K562 (cell line): ENCODE measurements at regions not wholly inside any gene's neighbourhood (a gene's known extent, or its start where the extent isn't known, plus 50 kb on each side); places are given as distances from the start of the nearest gene placed in this dataset.

Experiments used
- ATAC-seq: fragments of 200-7000 bp; cut with Tn5 transposase; 3 replicates; pipeline ENCODE4 v1.9.1; 2020; ENCODE audit warnings: moderate library complexity
- BruUV-seq: library from RNA; stranded (reverse); fragments of 400-500 nt; replicated peaks from 2 replicates; lab custom pipeline; 2021; lab: Mats Ljungman, UMichigan
- CTCF ChIA-PET: fragments of 300-600 bp; formaldehyde crosslinking; extraction: SDS; loops from one replicate; lab custom pipeline; 2021; ENCODE audit warnings: low intra/inter-chr PET ratio; lab: Yijun Ruan, JAX
- POLR2A ChIA-PET: fragments of 300-600, 350-650 bp; sonication (Branson Sonifier 250); formaldehyde crosslinking; extraction: SDS; loops from one replicate; lab custom pipeline; 2021; ENCODE audit warnings: antibody characterized with exemption, inconsistent platforms; lab: Yijun Ruan, JAX
- DNase-seq, 4 experiments: peaks; one replicate each; pipeline versions ENCODE4 v3.0.0 to v3.0.0-alpha.2; 2011 to 2018; ENCODE audit warnings: low spot score in 3 of 4, mixed read lengths in 3 of 4; ENCODE audit errors: extremely low read depth in 1 of 4
- FAIRE-seq: peaks from 2 replicates; lab custom pipeline; 2011; peaks lifted over from hg19 to GRCh38; lab: Jason Lieb, UNC
- H2AFZ ChIP-seq: 2 replicates; pipeline ENCODE4 v1.6.0; 2011; ENCODE audit warnings: low read depth, low read length, control low read depth, inconsistent platforms
- H3K27ac ChIP-seq: fragments of 200-600 bp; 3 replicates; pipeline ENCODE4 v1.8.0; 2011; ENCODE audit warnings: low read depth, mild to moderate bottlenecking, control low read depth, inconsistent platforms, low read length, moderate library complexity, mixed read lengths; ENCODE audit errors: extremely low read depth
- H3K27me3 ChIP-seq, 2 experiments: fragments of 300-600 bp in 1 of 2; 2 replicates in 1 of 2; 3 replicates in 1 of 2; pipeline versions ENCODE4 v1.6.0 to v1.8.0; 2011; ENCODE audit warnings: inconsistent platforms in 2 of 2, low read length in 2 of 2, mild to moderate bottlenecking in 1 of 2, mixed read lengths in 1 of 2, moderate library complexity in 1 of 2; ENCODE audit not compliant: control insufficient read depth in 2 of 2, insufficient read depth in 2 of 2
- H3K36me3 ChIP-seq: fragments of 300-600 bp; 3 replicates; pipeline ENCODE4 v1.8.0; 2011; ENCODE audit warnings: mild to moderate bottlenecking, low read length, inconsistent platforms; ENCODE audit not compliant: control insufficient read depth, insufficient read depth
- H3K4me1 ChIP-seq, 2 experiments: fragments of 200-600 bp in 1 of 2; replicated peaks in 1 of 2; 2 replicates in 1 of 2; 3 replicates in 1 of 2; pipeline versions ENCODE4 v1.5.1 to v1.8.0; 2011; ENCODE audit warnings: inconsistent platforms in 2 of 2, low read length in 2 of 2, mild to moderate bottlenecking in 1 of 2, mixed read lengths in 1 of 2, moderate library complexity in 1 of 2; ENCODE audit not compliant: control insufficient read depth in 2 of 2, insufficient read depth in 2 of 2
- H3K4me2 ChIP-seq: 2 replicates; pipeline ENCODE4 v1.6.1; 2011; ENCODE audit warnings: low read length, control low read depth, inconsistent platforms, mixed read lengths; ENCODE audit not compliant: insufficient read depth
- H3K4me3 ChIP-seq: fragments of 200-600 bp; sonication (generic), shearing (Covaris generic); 2 replicates; pipeline ENCODE4 v1.5.1; 2016; ENCODE audit warnings: control low read depth, inconsistent platforms
- H3K79me2 ChIP-seq: fragments of 200-600 bp; 3 replicates; pipeline ENCODE4 v1.8.0; 2011; ENCODE audit warnings: low read length, inconsistent platforms; ENCODE audit not compliant: control insufficient read depth, insufficient read depth
- H3K9ac ChIP-seq, 2 experiments: 2 replicates each; pipeline versions ENCODE4 v1.6.0 to v1.6.1; 2011; ENCODE audit warnings: low read depth in 2 of 2, low read length in 2 of 2, control low read depth in 1 of 2, inconsistent platforms in 1 of 2, mild to moderate bottlenecking in 1 of 2, mixed read lengths in 1 of 2; ENCODE audit not compliant: insufficient read depth in 1 of 2
- H3K9me1 ChIP-seq: one replicate; pipeline ENCODE4 v1.6.0; 2011; ENCODE audit warnings: inconsistent platforms, mild to moderate bottlenecking, low read length, moderate library complexity; ENCODE audit not compliant: control insufficient read depth, insufficient read depth
- H3K9me3 ChIP-seq: replicated peaks from 2 replicates; pipeline ENCODE4 v1.5.1; 2011; ENCODE audit warnings: low read depth, low read length, inconsistent platforms; ENCODE audit not compliant: control insufficient read depth, insufficient read depth
- H4K20me1 ChIP-seq: replicated peaks from 2 replicates; pipeline ENCODE4 v1.6.1; 2011; ENCODE audit warnings: low read length, inconsistent platforms, mixed read lengths; ENCODE audit not compliant: control insufficient read depth, insufficient read depth
- BACH1 ChIP-seq: fragments of 200-800 bp; sonication (Bioruptor generic); IDR thresholded peaks from 2 replicates; pipeline ENCODE4 v1.6.1; 2016; ENCODE audit warnings: missing genetic modification characterization, missing compliant biosample characterization
- CHD2 ChIP-seq: IDR thresholded peaks from 2 replicates; pipeline ENCODE4 v1.6.1; 2011; ENCODE audit warnings: low read depth, low read length
- CTCF ChIP-seq, 3 experiments: IDR thresholded peaks in 2 of 3; conservative IDR thresholded peaks in 1 of 3; 2 replicates each; pipeline ENCODE4 v1.5.1; 2011 to 2012; ENCODE audit warnings: low read length in 3 of 3, mild to moderate bottlenecking in 3 of 3, control low read depth in 2 of 3, improper control_type of control experiment in 1 of 3, inconsistent platforms in 1 of 3, low read depth in 1 of 3, mixed read lengths in 1 of 3, moderate library complexity in 1 of 3; ENCODE audit not compliant: insufficient read depth in 2 of 3
- FOXM1 ChIP-seq, 2 experiments: fragments of 450-650 bp in 1 of 2; sonication (generic) in 1 of 2; formaldehyde crosslinking in 1 of 2; IDR thresholded peaks; 2 replicates each; pipeline versions ENCODE4 v1.6.1 to v1.9.0; 2017 to 2022; ENCODE audit warnings: low read depth in 2 of 2, mild to moderate bottlenecking in 2 of 2, missing genetic modification reagents in 1 of 2, moderate library complexity in 1 of 2
- GATAD2A ChIP-seq: fragments of 450-650 bp; IDR thresholded peaks from 2 replicates; pipeline ENCODE4 v1.6.1; 2017
- HNRNPK ChIP-seq: fragments of 200-400 bp; formaldehyde crosslinking; IDR thresholded peaks from one replicate; pipeline ENCODE4 v1.6.1; 2018; ENCODE audit warnings: mild to moderate bottlenecking, low read depth, low read length; ENCODE audit not compliant: poor library complexity, severe bottlenecking
- NELFE ChIP-seq: IDR thresholded peaks from 2 replicates; pipeline ENCODE4 v1.6.1; 2011; ENCODE audit warnings: mild to moderate bottlenecking; ENCODE audit not compliant: insufficient read depth, insufficient read length
- POLR2A ChIP-seq: fragments of 450-650 bp; conservative IDR thresholded peaks from 2 replicates; pipeline ENCODE4 v1.6.1; 2016
- RBM25 ChIP-seq: fragments of 200-400 bp; formaldehyde crosslinking; IDR thresholded peaks from 2 replicates; pipeline ENCODE4 v1.6.1; 2018; ENCODE audit warnings: low read length, low read depth, moderate library complexity; ENCODE audit not compliant: severe bottlenecking
- STAT5A ChIP-seq: IDR thresholded peaks from 2 replicates; pipeline ENCODE4 v1.6.1; 2012; ENCODE audit warnings: low read length, inconsistent platforms, borderline replicate concordance
- ZBTB33 ChIP-seq: sonication (generic); formaldehyde crosslinking; IDR thresholded peaks from 2 replicates; pipeline ENCODE4 v1.8.1; 2023; ENCODE audit warnings: mild to moderate bottlenecking, missing genetic modification reagents
- ZNF311 ChIP-seq: fragments of 250-450 bp; sonication (Bioruptor Pico); IDR thresholded peaks from 2 replicates; pipeline ENCODE4 v1.4.0; 2020; ENCODE audit warnings: mild to moderate bottlenecking, moderate library complexity
- ZNF79 ChIP-seq: fragments of 250-450 bp; sonication (Bioruptor Pico); IDR thresholded peaks from 2 replicates; pipeline ENCODE4 v1.4.0; 2020; ENCODE audit warnings: low read depth, mild to moderate bottlenecking, moderate library complexity
- WGBS: fragments of 100-300 bp; shearing (Covaris generic); methylation state at CpG from one replicate; pipeline ENCODE4 v1.1.6; 2016; ENCODE audit warnings: low coverage, mixed read lengths; ENCODE audit not compliant: insufficient coverage; ENCODE audit errors: missing lambda C conversion rate; 5-methylcytosine and 5-hydroxymethylcytosine counted together
- in situ Hi-C: fragments of 300-500 bp; cut with MboI; formaldehyde crosslinking; loops from 4 replicates; pipeline ENCODE4 v1.15.0; 2018; ENCODE audit warnings: inconsistent platforms, mixed read lengths
- intact Hi-C: fragments of 100-400 bp; cut with micrococcal nuclease; formaldehyde crosslinking; loops from 2 replicates; pipeline ENCODE4 v1.14.2; 2022

GRCh38 chr4:156475322-156475721 is 496.3 kb downstream of the PDGFC start:
- BruUV-seq: no TSS peak
- POLR2A ChIA-PET: no interaction called here
- H3K4me2 ChIP-seq: no peak overlapping the region
- FAIRE-seq (no peak), ATAC-seq (no peak), DNase-seq (no peak)
- no peak for TF ChIP-seq RBM25
- peak in 1 of 3 experiments; percentile 6; a peak in 1 of 6 replicates for TF ChIP-seq CTCF (IDR thresholded peaks at IDR 0.05 in 2 of 3, conservative IDR thresholded peaks at IDR 0.05 in 1 of 3; ENCODE audit: insufficient read depth in 2 of 3, low read depth in 1 of 3, low read length in 3 of 3)
- no peaks in the 10 kb centered on the region for H4K20me1 ChIP-seq
- CTCF ChIA-PET: no interaction called here
- H3K9ac ChIP-seq: no peak overlapping the region
- H3K79me2 ChIP-seq: no peaks in the 10 kb centered on the region
- no peak overlapping the region for H2AFZ ChIP-seq
- no peaks in the 10 kb centered on the region for H3K36me3 ChIP-seq
- no peaks in the 10 kb centered on the region for H3K27me3 ChIP-seq
- H3K4me3 ChIP-seq: no peak overlapping the region
- H3K27ac ChIP-seq: no peak overlapping the region
- H3K9me3 ChIP-seq: no peaks in the 10 kb centered on the region; the same call in 1 of the 2 replicates
- intact Hi-C loops (no loop called here), in situ Hi-C loops (no loop called here)
- no peaks in the 10 kb centered on the region for H3K4me1 ChIP-seq
- no peaks in the 10 kb centered on the region for H3K9me1 ChIP-seq

- intact Hi-C loops: no loop called here
- TF ChIP-seq NELFE: no peak
- no peak for TF ChIP-seq ZNF311 (CRISPR knock-in tag)
- TF ChIP-seq STAT5A: no peak
- no peak for TF ChIP-seq HNRNPK
- no peak for TF ChIP-seq GATAD2A
- no peak for TF ChIP-seq BACH1 (tag)
- no peak for TF ChIP-seq FOXM1 (IDR thresholded peaks at IDR 0.05; ENCODE audit: low read depth)
- TF ChIP-seq FOXM1 (CRISPR knock-in tag; IDR thresholded peaks at IDR 0.05; ENCODE audit: low read depth): no peak
- TF ChIP-seq CHD2: no peak
- no peak for TF ChIP-seq ZBTB33
- TF ChIP-seq POLR2A: no peak
- TF ChIP-seq ZNF79 (CRISPR knock-in tag): no peak
Observed at GRCh38 chr4:156473151-156473550, 498.4 kb downstream of the PDGFC start.

More at GRCh38 chr4:156473151-156473550, 498.4 kb downstream of the PDGFC start:
- Histone ChIP-seq H4K20me1 (no peaks in the 10 kb centered on the region), H3K27ac (no peak overlapping the region), H3K4me1 (no peaks in the 10 kb centered on the region), H3K4me2 (no peak overlapping the region), H3K36me3 (no peaks in the 10 kb centered on the region), H3K79me2 (no peaks in the 10 kb centered on the region), H3K9me3 (no peaks in the 10 kb centered on the region), H3K4me3 (no peak overlapping the region), H3K9me1 (no peaks in the 10 kb centered on the region), H3K9ac (no peak overlapping the region), H2AFZ (no peak overlapping the region), H3K27me3 (no peaks in the 10 kb centered on the region)
- FAIRE-seq: no peak
- no TSS peak for BruUV-seq
- 0% methylated on average over 3 of the region's 3 CpGs for WGBS
- in situ Hi-C loops: no loop called here
- no peak for DNase-seq
- ChIA-PET POLR2A (no interaction called here), CTCF (no interaction called here)
- ATAC-seq: no peak
